CD4-positive, alpha-beta T cell (primary cell): ENCODE measurements at regions not wholly inside any gene's neighbourhood (a gene's known extent, or its start where the extent isn't known, plus 50 kb on each side); places are given as distances from the start of the nearest gene placed in this dataset.
A peak's percentile ranks its signal among the peaks of the same experiment; 100 is the strongest.
"Not testable (repeated sequence)": the region's sequence is repeated elsewhere in the genome, so short reads cannot be mapped to it uniquely, and the experiment has no call there.

ENCODE experiments used
- ATAC-seq: fragments of 200-7000 bp; cut with Tn5 transposase; one replicate; pipeline ENCODE4 v1.10.0; 2022; ENCODE audit warnings: mild to moderate bottlenecking; ENCODE audit not compliant: poor library complexity
- CTCF ChIA-PET: fragments of 350-600 bp; sonication (Branson Sonifier 250); formaldehyde crosslinking; loops from one replicate; lab custom pipeline; 2021; ENCODE audit warnings: antibody characterized with exemption, inconsistent platforms; lab: Charles Lee
- POLR2A ChIA-PET: fragments of 350-600 bp; sonication (Branson Sonifier 250); formaldehyde crosslinking; loops from one replicate; lab custom pipeline; 2021; ENCODE audit warnings: antibody characterized with exemption, inconsistent platforms; lab: Charles Lee
- DNase-seq, 14 experiments: peaks; one replicate each; pipeline ENCODE4 v3.0.0-alpha.2; 2013 to 2020; ENCODE audit warnings: mixed read lengths in 2 of 14
- H3K27ac ChIP-seq, 2 donors: one replicate each; pipeline versions ENCODE4 v1.5.1 to v1.7.0; 2013; ENCODE audit warnings: low read length in 2 of 2, low read depth in 1 of 2, mild to moderate bottlenecking in 1 of 2
- H3K27me3 ChIP-seq, 2 experiments: 1 replicate in 1 of 2; 2 replicates in 1 of 2; pipeline versions ENCODE4 v1.6.1 to v1.7.0; 2013; ENCODE audit warnings: low read length in 2 of 2, control low read depth in 1 of 2, mild to moderate bottlenecking in 1 of 2, moderate library complexity in 1 of 2; ENCODE audit not compliant: insufficient read depth in 2 of 2, control insufficient read depth in 1 of 2
- H3K36me3 ChIP-seq: one replicate; pipeline ENCODE4 v1.6.1; 2013; ENCODE audit warnings: low read length, control low read depth; ENCODE audit not compliant: insufficient read depth
- H3K4me1 ChIP-seq: one replicate; pipeline ENCODE4 v1.6.1; 2013; ENCODE audit warnings: low read length, control low read depth; ENCODE audit not compliant: insufficient read depth
- H3K4me3 ChIP-seq: one replicate; pipeline ENCODE4 v1.5.1; 2013; ENCODE audit warnings: mild to moderate bottlenecking, low read length, moderate library complexity
- H3K9me3 ChIP-seq, 2 experiments: 1 replicate in 1 of 2; 2 replicates in 1 of 2; pipeline versions ENCODE4 v1.6.1 to v1.7.0; 2013; ENCODE audit warnings: low read length in 2 of 2, mild to moderate bottlenecking in 2 of 2, control low read depth in 1 of 2, moderate library complexity in 1 of 2; ENCODE audit not compliant: control insufficient read depth in 1 of 2, insufficient read depth in 1 of 2
- H3K27ac Mint-ChIP-seq: one replicate; pipeline ENCODE4 v1.8.0; 2020; ENCODE audit warnings: mixed read lengths
- H3K27me3 Mint-ChIP-seq: one replicate; pipeline ENCODE4 v1.8.0; 2021; ENCODE audit warnings: mixed read lengths
- H3K36me3 Mint-ChIP-seq: one replicate; pipeline ENCODE4 v1.8.0; 2021; ENCODE audit warnings: low read depth, mixed read lengths
- H3K4me1 Mint-ChIP-seq: one replicate; pipeline ENCODE4 v1.8.0; 2021; ENCODE audit warnings: low read depth, mixed read lengths
- H3K4me3 Mint-ChIP-seq: one replicate; pipeline ENCODE4 v1.8.0; 2020; ENCODE audit warnings: mild to moderate bottlenecking, mixed read lengths
- H3K9me3 Mint-ChIP-seq: one replicate; pipeline ENCODE4 v1.8.0; 2020; ENCODE audit warnings: mixed read lengths
- CTCF ChIP-seq: fragments of 200-600 bp; IDR thresholded peaks from one replicate; pipeline ENCODE4 v1.8.0; 2022; ENCODE audit warnings: antibody characterized with exemption, mild to moderate bottlenecking
- intact Hi-C, 2 experiments: fragments of 100-400 bp; cut with DNase I in 1 of 2; cut with micrococcal nuclease in 1 of 2; formaldehyde crosslinking; loops; one replicate each; pipeline versions ENCODE4 v1.15.1 to v1.9.0; 2023 to 2025; cut with DNase I, micrococcal nuclease

- H3K27me3 ChIP-seq, result no peaks in the 10 kb centered on the region
Measured at GRCh38 chr7:115799430-115799829, 231.1 kb downstream of the TFEC start.

GRCh38 chr7:115793958-115794702, 236.4 kb downstream of the TFEC start:
- Histone ChIP-seq H3K36me3 (no peaks in the 10 kb centered on the region), H3K27me3 (no peaks in the 10 kb centered on the region), H3K4me3 (no peak overlapping the region), H3K4me1 (no peaks in the 10 kb centered on the region), H3K9me3 (peaks cover 0 to 9% of the 10 kb centered on the region in 2 experiments), H3K27ac (no peak overlapping the region)
- no peaks in the 10 kb centered on the region for H3K27me3 Mint-ChIP-seq
- ATAC-seq (no peak), DNase-seq (no peak)
- H3K4me3 Mint-ChIP-seq, result no peak overlapping the region
- no peak overlapping the region for H3K27ac Mint-ChIP-seq
- no peaks in the 10 kb centered on the region for H3K36me3 Mint-ChIP-seq
- no peaks in the 10 kb centered on the region for H3K4me1 Mint-ChIP-seq
- POLR2A ChIA-PET, result no interaction called here
- CTCF ChIA-PET, result no interaction called here
- intact Hi-C loops, result no loop called here
- peaks cover 6% of the 10 kb centered on the region for H3K9me3 Mint-ChIP-seq
- TF ChIP-seq CTCF, result no peak

More at GRCh38 chr7:115799430-115799829, 231.1 kb downstream of the TFEC start:
- Histone ChIP-seq H3K36me3 (no peaks in the 10 kb centered on the region), H3K9me3 (no peaks in the 10 kb centered on the region), H3K4me3 (no peak overlapping the region), H3K27ac (no peak overlapping the region), H3K4me1 (no peaks in the 10 kb centered on the region)
- no peak overlapping the region for H3K4me3 Mint-ChIP-seq
- intact Hi-C loops, result no loop called here
- H3K27me3 Mint-ChIP-seq, result no peaks in the 10 kb centered on the region
- no peaks in the 10 kb centered on the region for H3K9me3 Mint-ChIP-seq
- TF ChIP-seq CTCF, result no peak
- H3K4me1 Mint-ChIP-seq, result no peaks in the 10 kb centered on the region
- POLR2A ChIA-PET, result no interaction called here
- DNase-seq, result no peak
- H3K36me3 Mint-ChIP-seq, result no peaks in the 10 kb centered on the region
- no peak for ATAC-seq
- CTCF ChIA-PET, result no interaction called here
- H3K27ac Mint-ChIP-seq, result no peak overlapping the region

- TF ChIP-seq CTCF, result no peak
- H3K36me3 ChIP-seq, result no peaks in the 10 kb centered on the region
- no peaks in the 10 kb centered on the region for H3K4me1 ChIP-seq
- intact Hi-C loops, result no loop called here
- no peak overlapping the region for H3K4me3 Mint-ChIP-seq
- peaks cover 4% of the 10 kb centered on the region for H3K27me3 Mint-ChIP-seq
- no peaks in the 10 kb centered on the region for H3K4me1 Mint-ChIP-seq
- H3K9me3 ChIP-seq, result peaks cover 0 to 9% of the 10 kb centered on the region in 2 experiments
- no peak overlapping the region for H3K4me3 ChIP-seq
- no peaks in the 10 kb centered on the region for H3K27me3 ChIP-seq
- POLR2A ChIA-PET, result no interaction called here
- CTCF ChIA-PET, result no interaction called here
- no peak overlapping the region for H3K27ac ChIP-seq
- no peaks in the 10 kb centered on the region for H3K36me3 Mint-ChIP-seq
- DNase-seq, result peak in 1 of 14 experiments; percentile 4
- ATAC-seq, result no peak
- no peak overlapping the region for H3K27ac Mint-ChIP-seq
- peaks cover 10% of the 10 kb centered on the region for H3K9me3 Mint-ChIP-seq
Measured at GRCh38 chr7:115789901-115790300, 240.7 kb downstream of the TFEC start.

- H3K4me3 ChIP-seq, H3K36me3 ChIP-seq, CTCF ChIA-PET, intact Hi-C loops, H3K36me3 Mint-ChIP-seq, H3K27me3 ChIP-seq, ATAC-seq, H3K27me3 Mint-ChIP-seq, H3K4me1 ChIP-seq, H3K9me3 Mint-ChIP-seq, H3K27ac Mint-ChIP-seq, H3K9me3 ChIP-seq, H3K4me3 Mint-ChIP-seq, H3K4me1 Mint-ChIP-seq, H3K27ac ChIP-seq, DNase-seq: not testable (repeated sequence)
- POLR2A ChIA-PET, result interaction anchor here (0.7 kb wide), 1 partner anchor 213 kb away, joined by 3 read pairs; no protein-coding TSS in a partner anchor
Measured at GRCh38 chr7:115789473-115789872, 241.1 kb downstream of the TFEC start.
